ENCODE measurements at regions not wholly inside any gene's neighbourhood (a gene's known extent, or its start where the extent isn't known, plus 50 kb on each side); places are given as distances from the start of the nearest gene placed in this dataset.

DNA sequence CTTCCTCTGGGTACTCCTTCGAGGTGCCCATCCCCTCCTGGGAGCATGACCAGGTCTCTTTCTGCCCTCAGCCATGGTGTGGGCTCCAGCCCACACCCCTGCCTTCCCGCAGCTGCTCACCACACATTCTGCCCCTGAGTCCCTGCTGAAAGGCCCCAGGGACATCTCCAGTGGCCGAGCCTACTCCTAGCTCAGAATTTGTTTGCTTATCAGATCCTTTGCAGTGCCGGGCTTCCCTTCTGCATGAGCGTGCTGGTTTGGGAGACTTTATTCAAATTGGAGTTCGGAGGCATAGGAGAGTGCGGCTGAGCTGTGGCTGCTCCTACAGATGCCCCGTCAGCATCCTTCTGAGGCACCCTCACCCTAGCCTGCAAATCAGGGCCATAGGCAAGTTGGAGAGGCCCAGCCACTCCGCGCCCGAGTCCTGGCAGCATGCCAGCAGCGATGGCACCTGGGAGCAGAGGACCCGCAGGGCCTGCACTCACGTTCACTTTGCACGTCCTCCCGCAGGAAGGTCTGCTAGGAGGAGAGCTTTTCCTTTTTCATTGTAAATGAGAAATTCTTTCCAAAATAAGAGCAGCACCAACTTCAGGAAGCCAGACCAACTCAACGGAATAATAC is 327.3 kb downstream of the QKI start:
- Histone ChIP-seq H3K36me3 (no peaks in the 10 kb centered on the region), H3K9me3 (no peaks in the 10 kb centered on the region), H3K27me3 (no peaks in the 10 kb centered on the region), H3K4me1 (peaks cover 0 to 28% (median 10%) of the 10 kb centered on the region in 4 donors), H3K4me3 (no peak overlapping the region), H3K27ac (replicated peaks in 1 of 4) (no peak overlapping the region)
- WGBS: 88% methylated on average over 11 of the region's 17 CpGs
- TF ChIP-seq, protein P1, sequence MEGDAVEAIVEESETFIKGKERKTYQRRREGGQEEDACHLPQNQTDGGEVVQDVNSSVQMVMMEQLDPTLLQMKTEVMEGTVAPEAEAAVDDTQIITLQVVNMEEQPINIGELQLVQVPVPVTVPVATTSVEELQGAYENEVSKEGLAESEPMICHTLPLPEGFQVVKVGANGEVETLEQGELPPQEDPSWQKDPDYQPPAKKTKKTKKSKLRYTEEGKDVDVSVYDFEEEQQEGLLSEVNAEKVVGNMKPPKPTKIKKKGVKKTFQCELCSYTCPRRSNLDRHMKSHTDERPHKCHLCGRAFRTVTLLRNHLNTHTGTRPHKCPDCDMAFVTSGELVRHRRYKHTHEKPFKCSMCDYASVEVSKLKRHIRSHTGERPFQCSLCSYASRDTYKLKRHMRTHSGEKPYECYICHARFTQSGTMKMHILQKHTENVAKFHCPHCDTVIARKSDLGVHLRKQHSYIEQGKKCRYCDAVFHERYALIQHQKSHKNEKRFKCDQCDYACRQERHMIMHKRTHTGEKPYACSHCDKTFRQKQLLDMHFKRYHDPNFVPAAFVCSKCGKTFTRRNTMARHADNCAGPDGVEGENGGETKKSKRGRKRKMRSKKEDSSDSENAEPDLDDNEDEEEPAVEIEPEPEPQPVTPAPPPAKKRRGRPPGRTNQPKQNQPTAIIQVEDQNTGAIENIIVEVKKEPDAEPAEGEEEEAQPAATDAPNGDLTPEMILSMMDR (IDR thresholded peaks at IDR 0.05): no peak
- DNase-seq (ENCODE audit: extremely low spot score): no peak
- intact Hi-C loops (cut with DNase I): no loop called here

DNA sequence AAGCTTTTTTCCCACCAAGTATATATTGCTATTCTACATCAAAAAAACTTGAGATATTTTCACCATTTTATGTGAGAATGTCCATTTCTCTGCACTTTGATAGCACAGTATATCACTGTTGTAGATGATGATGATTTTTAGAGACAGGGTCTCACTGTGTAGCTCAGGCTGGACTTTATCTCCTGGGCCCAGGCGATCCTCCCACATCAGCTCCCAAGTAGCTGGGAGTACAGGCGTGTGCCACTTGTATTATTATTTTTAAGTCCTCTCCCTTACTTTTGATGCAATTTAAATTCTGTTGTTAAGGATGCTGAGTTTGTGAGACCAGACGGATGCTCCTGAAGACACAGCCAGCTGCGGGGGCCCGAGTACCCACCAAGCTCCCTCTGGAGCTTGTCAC is 326.8 kb downstream of the QKI start:
- H3K4me3 ChIP-seq: no peak overlapping the region
- no peaks in the 10 kb centered on the region for H3K9me3 ChIP-seq
- no peak for TF ChIP-seq POLR2A (IDR thresholded peaks at IDR 0.05; ENCODE audit: low read depth)
- no peak for TF ChIP-seq EP300 (IDR thresholded peaks at IDR 0.05)
- TF ChIP-seq POLR2AphosphoS5 (IDR thresholded peaks at IDR 0.05): no peak
- no peaks in the 10 kb centered on the region for H3K36me3 ChIP-seq
- DNase-seq (ENCODE audit: extremely low spot score): no peak
- no peak overlapping the region for H3K27ac ChIP-seq (replicated peaks in 1 of 4)
- WGBS: 99% methylated on average over 5 of the region's 5 CpGs
- intact Hi-C loops (cut with DNase I): no loop called here
- H3K27me3 ChIP-seq: no peaks in the 10 kb centered on the region
- peaks cover 0 to 28% (median 10%) of the 10 kb centered on the region in 4 donors for H3K4me1 ChIP-seq

DNA sequence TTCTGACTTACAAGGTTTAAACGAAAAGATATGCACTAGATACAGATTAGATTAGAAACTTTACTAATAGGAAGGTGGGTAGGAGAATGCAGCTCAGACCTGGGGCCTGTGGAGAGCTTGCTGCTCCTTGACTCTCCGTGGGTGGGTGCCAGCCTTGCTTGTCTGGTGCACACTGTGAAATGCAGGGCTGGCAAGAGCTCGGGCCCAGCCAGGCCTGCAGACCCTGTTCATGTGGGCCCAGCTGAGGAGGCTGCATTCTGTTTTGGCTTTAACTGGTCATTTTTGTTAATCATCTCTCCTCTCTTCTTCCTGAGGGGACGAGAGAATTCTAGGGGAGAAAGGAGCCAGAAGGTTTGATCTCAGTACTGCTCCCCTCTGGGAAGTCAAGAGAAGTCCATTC is 325.4 kb downstream of the QKI start:
- no peaks in the 10 kb centered on the region for H3K9me3 ChIP-seq
- 79% methylated on average over 4 of the region's 4 CpGs for WGBS
- no peak overlapping the region for H3K27ac ChIP-seq (replicated peaks in 1 of 4)
- no peaks in the 10 kb centered on the region for H3K36me3 ChIP-seq
- intact Hi-C loops (cut with DNase I): no loop called here
- TF ChIP-seq POLR2AphosphoS5 (IDR thresholded peaks at IDR 0.05) (no peak), EP300 (IDR thresholded peaks at IDR 0.05) (no peak), POLR2A (IDR thresholded peaks at IDR 0.05; ENCODE audit: low read depth) (no peak)
- TF ChIP-seq, protein P1 (IDR thresholded peaks at IDR 0.05): no peak
- peaks cover 0 to 18% (median 7%) of the 10 kb centered on the region in 4 donors for H3K4me1 ChIP-seq
- no peak for DNase-seq (ENCODE audit: extremely low spot score)
- H3K4me3 ChIP-seq: no peak overlapping the region
- H3K27me3 ChIP-seq: no peaks in the 10 kb centered on the region

DNA sequence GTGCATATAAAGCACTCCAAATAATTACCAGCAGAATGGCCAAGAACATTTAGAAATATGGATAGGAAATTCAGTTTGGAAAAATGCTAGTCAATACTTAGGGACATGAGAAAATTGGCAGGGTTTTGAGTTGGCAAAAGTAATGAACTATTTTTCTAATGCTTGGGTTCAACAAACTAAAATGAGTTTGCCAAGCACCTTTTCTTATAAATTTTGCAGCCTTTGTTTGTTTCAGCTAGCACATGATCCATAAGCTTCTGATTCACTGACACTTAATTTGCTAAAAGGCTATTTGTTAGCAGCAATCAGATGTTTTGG is 324.8 kb downstream of the QKI start:
- DNase-seq (ENCODE audit: extremely low spot score): no peak
- H3K27ac ChIP-seq (replicated peaks in 1 of 4): no peak overlapping the region
- TF ChIP-seq EP300 (IDR thresholded peaks at IDR 0.05) (no peak), POLR2A (IDR thresholded peaks at IDR 0.05; ENCODE audit: low read depth) (no peak), POLR2AphosphoS5 (IDR thresholded peaks at IDR 0.05) (no peak)
- TF ChIP-seq, protein P1 (IDR thresholded peaks at IDR 0.05): no peak
- peaks cover 0 to 18% (median 5%) of the 10 kb centered on the region in 4 donors for H3K4me1 ChIP-seq
- no peak overlapping the region for H3K4me3 ChIP-seq
- no peaks in the 10 kb centered on the region for H3K9me3 ChIP-seq
- no peaks in the 10 kb centered on the region for H3K36me3 ChIP-seq
- intact Hi-C loops (cut with DNase I): no loop called here
- no peaks in the 10 kb centered on the region for H3K27me3 ChIP-seq

DNA sequence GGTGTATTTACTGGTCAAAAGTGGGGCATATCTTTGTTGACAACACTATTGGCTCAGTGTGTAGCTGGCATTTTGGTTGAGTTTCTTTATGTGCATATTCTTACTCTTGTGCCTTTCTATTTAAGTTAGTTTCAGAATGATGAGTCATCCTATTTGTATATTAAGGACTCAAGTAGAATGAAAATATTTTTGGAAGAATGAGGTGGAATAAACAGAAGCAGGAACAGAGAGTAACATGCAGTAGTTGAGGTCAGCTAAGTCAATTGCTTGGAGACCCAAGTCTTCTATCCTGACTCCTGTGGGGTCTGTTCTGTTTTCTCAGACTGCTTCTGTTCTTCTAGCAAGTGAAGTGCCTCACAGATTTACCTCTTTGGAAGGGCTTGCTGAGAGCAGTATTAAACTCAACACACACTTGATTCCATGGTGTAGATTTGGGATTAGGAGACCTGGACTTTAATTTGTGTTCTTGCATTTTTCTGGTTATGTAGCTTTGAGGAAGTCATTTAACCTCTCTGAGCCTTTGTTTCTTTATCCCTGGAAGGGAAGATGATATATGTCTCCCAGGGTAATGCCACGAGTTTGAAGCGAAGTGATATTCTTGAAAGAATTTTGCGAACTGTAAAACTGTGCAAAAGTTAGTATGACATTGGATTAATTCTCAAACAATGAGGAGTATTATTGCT is 324.3 kb downstream of the QKI start:
- H3K9me3 ChIP-seq: no peaks in the 10 kb centered on the region
- intact Hi-C loops (cut with DNase I): no loop called here
- H3K36me3 ChIP-seq: no peaks in the 10 kb centered on the region
- no peaks in the 10 kb centered on the region for H3K27me3 ChIP-seq
- H3K27ac ChIP-seq (replicated peaks in 1 of 4): no peak overlapping the region
- TF ChIP-seq, protein P1 (IDR thresholded peaks at IDR 0.05): no peak
- TF ChIP-seq EP300 (IDR thresholded peaks at IDR 0.05) (no peak), POLR2A (IDR thresholded peaks at IDR 0.05; ENCODE audit: low read depth) (no peak), POLR2AphosphoS5 (IDR thresholded peaks at IDR 0.05) (no peak)
- no peak overlapping the region for H3K4me3 ChIP-seq
- H3K4me1 ChIP-seq: peaks cover 0 to 18% (median 5%) of the 10 kb centered on the region in 4 donors
- no peak for DNase-seq (ENCODE audit: extremely low spot score)
- WGBS: 65% methylated on average over 3 of the region's 3 CpGs

All from esophagus muscularis mucosa (tissue), 4 donors.